Upper lobe of left lung (tissue), 4 donors: ENCODE measurements at regions not wholly inside any gene's neighbourhood (a gene's known extent, or its start where the extent isn't known, plus 50 kb on each side); places are given as distances from the start of the nearest gene placed in this dataset.

ENCODE experiments used
- CTCF ChIP-seq, 6 experiments: fragments of 450-650 bp in 4 of 6; fragments of 200-600 bp in 2 of 6; sonication (generic) in 2 of 6; IDR thresholded peaks; one replicate each; pipeline ENCODE4 v1.5.1; 2016 to 2019; ENCODE audit warnings: antibody characterized with exemption in 6 of 6
- EP300 ChIP-seq, 4 donors: sonication (generic); formaldehyde crosslinking; IDR thresholded peaks; one replicate each; pipeline ENCODE4 v1.5.1; 2017; ENCODE audit warnings: antibody characterized with exemption in 4 of 4, control low read depth in 2 of 4
- POLR2AphosphoS5 ChIP-seq, 2 donors: sonication (generic); formaldehyde crosslinking; IDR thresholded peaks; one replicate each; pipeline ENCODE4 v1.5.1; 2017; ENCODE audit warnings: antibody characterized with exemption in 2 of 2

- TF ChIP-seq POLR2AphosphoS5 (IDR thresholded peaks at IDR 0.05): no peak
- no peak for TF ChIP-seq CTCF (IDR thresholded peaks at IDR 0.05)
- TF ChIP-seq EP300 (IDR thresholded peaks at IDR 0.05): no peak
Measured at GRCh38 chr2:66689456-66690051, 254.6 kb downstream of the MEIS1 start.
